ENCODE measurements at regions not wholly inside any gene's neighbourhood (a gene's known extent, or its start where the extent isn't known, plus 50 kb on each side); places are given as distances from the start of the nearest gene placed in this dataset.

DNA sequence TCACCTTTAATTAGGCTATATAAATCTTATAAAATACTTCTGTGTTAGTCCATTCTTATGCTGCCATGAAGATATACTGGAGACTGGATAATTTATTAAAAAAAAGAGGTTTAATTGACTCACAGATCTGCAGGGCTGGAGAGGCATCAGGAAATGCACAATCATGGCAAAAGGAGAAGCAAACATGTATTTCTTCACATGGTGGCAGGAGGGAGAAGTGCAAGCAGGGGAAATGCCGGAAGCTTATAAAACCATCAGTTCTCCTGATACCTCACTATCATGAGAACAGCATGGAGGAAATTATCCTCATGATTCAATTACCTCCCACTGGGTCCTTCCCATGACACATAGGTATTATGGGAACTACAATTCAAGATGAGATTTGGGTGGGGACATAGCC, 504.4 kb downstream of the RIT2 start:
- Histone ChIP-seq H3K36me3 (ENCODE audit: control insufficient read depth, insufficient read depth, low read length) (no peaks in the 10 kb centered on the region), H3K9me3 (ENCODE audit: control insufficient read depth, low read length) (no peaks in the 10 kb centered on the region), H3K4me1 (ENCODE audit: control insufficient read depth, insufficient read depth, low read length, poor library complexity, severe bottlenecking) (no peaks in the 10 kb centered on the region), H3K4me3 (ENCODE audit: extremely low read depth, insufficient read depth, low read length, poor library complexity, severe bottlenecking) (no peak overlapping the region), H3K27ac (ENCODE audit: low read depth, low read length, severe bottlenecking) (no peak overlapping the region)
- no CpG with 5 or more reads among the region's 1 CpG for WGBS, 2 experiments (ENCODE audit: insufficient coverage in 2 of 2)

DNA sequence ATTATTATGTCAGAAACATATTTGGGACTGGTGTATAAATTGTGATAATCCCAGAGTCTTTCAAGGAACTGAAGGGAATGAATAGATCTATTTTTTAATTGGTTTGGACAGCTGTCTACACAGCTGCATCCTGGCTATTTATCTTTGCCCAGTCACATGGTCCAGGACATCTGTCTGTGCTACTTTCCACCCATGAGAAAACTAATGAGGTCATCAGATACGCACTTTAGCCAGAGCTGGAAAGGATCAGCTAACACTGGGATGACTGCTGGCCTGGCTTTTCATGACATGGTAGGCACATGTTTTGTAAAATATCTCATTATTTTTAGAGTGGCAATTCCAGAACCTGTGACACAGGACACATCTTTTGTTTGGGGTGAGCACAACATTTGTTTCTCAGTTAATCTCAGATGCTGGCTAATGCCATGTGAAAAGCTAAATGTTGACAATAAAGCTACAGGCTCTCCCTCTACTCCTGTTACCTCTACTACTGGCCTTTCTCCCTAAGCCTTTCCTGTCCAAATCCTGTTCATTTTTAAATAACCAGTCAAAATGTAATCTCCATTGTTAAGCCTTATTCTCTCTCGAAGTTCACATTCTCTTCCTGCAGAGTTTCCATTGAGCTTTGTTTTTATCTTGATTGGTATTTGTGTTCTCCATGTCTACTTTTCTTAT, 500.7 kb downstream of the RIT2 start:
- WGBS, 2 experiments (ENCODE audit: insufficient coverage in 2 of 2) = 100% methylated on average over 1 of the region's 2 CpGs
- no peaks in the 10 kb centered on the region for H3K4me1 ChIP-seq (ENCODE audit: control insufficient read depth, insufficient read depth, low read length, poor library complexity, severe bottlenecking)
- H3K9me3 ChIP-seq (ENCODE audit: control insufficient read depth, low read length) = no peaks in the 10 kb centered on the region
- H3K36me3 ChIP-seq (ENCODE audit: control insufficient read depth, insufficient read depth, low read length) = no peaks in the 10 kb centered on the region
- H3K27ac ChIP-seq (ENCODE audit: low read depth, low read length, severe bottlenecking) = peak overlapping the region; percentile 20
- H3K4me3 ChIP-seq (ENCODE audit: extremely low read depth, insufficient read depth, low read length, poor library complexity, severe bottlenecking) = no peak overlapping the region

DNA sequence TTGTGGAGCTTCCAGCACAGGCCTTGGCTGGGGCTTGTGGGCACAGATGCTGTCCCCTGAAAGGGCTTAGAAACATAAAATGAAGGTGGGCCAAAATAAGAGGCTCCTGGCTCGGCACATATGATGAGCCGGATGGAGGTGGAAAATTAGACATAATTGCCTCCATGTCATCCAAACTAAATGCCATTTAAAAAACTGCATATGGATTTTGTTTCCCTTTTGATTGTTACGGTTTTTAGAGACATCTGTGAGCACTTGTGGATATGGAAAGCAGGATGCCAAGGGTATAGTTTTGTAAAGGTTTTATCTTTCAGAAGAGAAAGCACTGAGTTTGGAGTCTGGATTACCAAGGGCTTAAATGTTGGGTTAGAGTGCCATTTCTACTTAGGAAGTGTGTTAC, 498.3 kb downstream of the RIT2 start:
- no peak overlapping the region for H3K27ac ChIP-seq (ENCODE audit: low read depth, low read length, severe bottlenecking)
- no peaks in the 10 kb centered on the region for H3K9me3 ChIP-seq (ENCODE audit: control insufficient read depth, low read length)
- no peaks in the 10 kb centered on the region for H3K4me1 ChIP-seq (ENCODE audit: control insufficient read depth, insufficient read depth, low read length, poor library complexity, severe bottlenecking)
- 100% methylated on average over 1 of the region's 3 CpGs; no CpG with 5 or more reads in 1 of the 2 experiments for WGBS, 2 experiments (ENCODE audit: insufficient coverage in 2 of 2)
- H3K4me3 ChIP-seq (ENCODE audit: extremely low read depth, insufficient read depth, low read length, poor library complexity, severe bottlenecking) = no peak overlapping the region
- H3K36me3 ChIP-seq (ENCODE audit: control insufficient read depth, insufficient read depth, low read length) = no peaks in the 10 kb centered on the region

DNA sequence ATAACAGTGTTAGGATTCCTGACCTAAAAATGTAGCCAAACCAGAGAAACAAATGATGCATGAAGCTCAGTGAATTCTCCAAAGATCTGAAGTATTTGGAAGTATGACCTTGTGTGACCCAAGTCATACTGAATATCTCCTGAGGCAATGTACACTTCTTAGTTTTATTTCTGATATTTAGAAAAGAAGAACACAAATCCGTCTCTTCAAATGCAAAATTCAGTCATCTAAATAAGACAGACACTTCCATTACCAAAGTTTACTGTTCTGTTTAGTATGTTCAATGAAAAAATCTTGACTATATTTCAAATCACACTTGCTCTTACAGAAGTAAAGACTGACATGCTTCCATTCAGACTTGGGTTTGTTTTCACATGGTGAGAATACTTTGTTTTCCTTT, 495.7 kb downstream of the RIT2 start:
- no peaks in the 10 kb centered on the region for H3K9me3 ChIP-seq (ENCODE audit: control insufficient read depth, low read length)
- no peaks in the 10 kb centered on the region for H3K4me1 ChIP-seq (ENCODE audit: control insufficient read depth, insufficient read depth, low read length, poor library complexity, severe bottlenecking)
- H3K4me3 ChIP-seq (ENCODE audit: extremely low read depth, insufficient read depth, low read length, poor library complexity, severe bottlenecking) = no peak overlapping the region
- no peak overlapping the region for H3K27ac ChIP-seq (ENCODE audit: low read depth, low read length, severe bottlenecking)
- no peaks in the 10 kb centered on the region for H3K36me3 ChIP-seq (ENCODE audit: control insufficient read depth, insufficient read depth, low read length)
- no CpG with 5 or more reads among the region's 1 CpG for WGBS, 2 experiments (ENCODE audit: insufficient coverage in 2 of 2)

DNA sequence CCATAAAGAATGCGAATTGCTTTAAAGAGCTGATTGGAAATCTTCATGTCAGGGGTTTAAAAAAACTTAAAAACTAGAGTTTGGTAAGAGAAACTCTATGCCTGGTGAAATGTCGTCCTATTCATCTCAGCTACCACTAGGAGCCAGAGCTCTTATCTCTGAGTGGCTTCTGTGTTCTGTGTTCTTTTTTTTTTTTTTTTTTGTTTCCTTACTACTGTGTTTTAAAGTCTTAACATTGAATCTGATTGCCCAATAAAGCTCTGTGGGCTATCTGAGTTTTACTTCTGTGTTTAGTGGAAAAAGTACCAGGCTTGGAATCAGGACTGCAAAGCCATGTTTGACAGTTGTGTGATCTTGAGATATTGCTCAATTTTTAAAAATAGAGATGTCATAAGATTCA, 494.8 kb downstream of the RIT2 start:
- 100% methylated on average over 1 of the region's 2 CpGs; no CpG with 5 or more reads in 1 of the 2 experiments for WGBS, 2 experiments (ENCODE audit: insufficient coverage in 2 of 2)
- H3K4me3 ChIP-seq (ENCODE audit: extremely low read depth, insufficient read depth, low read length, poor library complexity, severe bottlenecking) = no peak overlapping the region
- no peaks in the 10 kb centered on the region for H3K9me3 ChIP-seq (ENCODE audit: control insufficient read depth, low read length)
- H3K4me1 ChIP-seq (ENCODE audit: control insufficient read depth, insufficient read depth, low read length, poor library complexity, severe bottlenecking) = no peaks in the 10 kb centered on the region
- no peak overlapping the region for H3K27ac ChIP-seq (ENCODE audit: low read depth, low read length, severe bottlenecking)
- no peaks in the 10 kb centered on the region for H3K36me3 ChIP-seq (ENCODE audit: control insufficient read depth, insufficient read depth, low read length)

DNA sequence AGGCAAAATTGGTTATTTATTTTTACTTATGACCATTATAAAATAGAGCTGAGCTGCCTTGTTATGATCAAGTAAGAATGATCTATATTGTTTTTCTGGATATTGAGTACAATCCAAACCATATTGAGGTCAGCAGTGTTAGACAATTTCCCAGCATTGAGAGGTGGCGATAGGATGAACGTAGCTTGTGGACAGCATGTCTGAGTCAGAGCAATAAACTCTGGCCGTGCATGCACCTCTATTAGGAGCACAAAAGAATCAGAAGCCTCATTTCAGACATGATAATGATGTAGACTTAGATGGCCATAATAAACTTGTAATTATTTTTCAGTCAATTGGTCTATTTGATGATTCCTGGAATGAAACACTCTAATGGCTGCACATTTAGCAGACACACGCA, 491.6 kb downstream of the RIT2 start:
- H3K4me1 ChIP-seq (ENCODE audit: control insufficient read depth, insufficient read depth, low read length, poor library complexity, severe bottlenecking) = no peaks in the 10 kb centered on the region
- no peaks in the 10 kb centered on the region for H3K36me3 ChIP-seq (ENCODE audit: control insufficient read depth, insufficient read depth, low read length)
- no peak overlapping the region for H3K4me3 ChIP-seq (ENCODE audit: extremely low read depth, insufficient read depth, low read length, poor library complexity, severe bottlenecking)
- 70 to 94% methylated on average over 2 to 3 of the region's 4 CpGs for WGBS, 2 experiments (ENCODE audit: insufficient coverage in 2 of 2)
- H3K27ac ChIP-seq (ENCODE audit: low read depth, low read length, severe bottlenecking) = no peak overlapping the region
- no peaks in the 10 kb centered on the region for H3K9me3 ChIP-seq (ENCODE audit: control insufficient read depth, low read length)

DNA sequence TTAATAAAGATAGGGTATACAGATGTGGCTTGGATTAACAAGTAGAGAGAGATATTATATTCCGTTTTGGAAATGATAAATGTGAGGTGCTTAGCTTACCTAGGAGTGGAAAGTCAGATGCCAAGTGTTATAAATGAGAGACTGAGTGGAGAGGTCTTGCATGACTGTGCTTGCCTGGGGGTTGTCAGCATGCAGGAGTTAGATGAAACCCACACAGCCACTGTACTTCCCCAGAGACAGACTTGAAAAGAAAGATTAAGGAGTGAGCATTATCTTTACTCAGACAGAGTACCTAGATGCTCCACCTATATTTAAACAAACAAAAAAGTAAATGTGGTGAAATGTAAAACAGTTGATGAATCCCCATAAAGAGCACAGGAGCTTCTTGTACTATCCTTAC, 482.7 kb downstream of the RIT2 start:
- Histone ChIP-seq H3K9me3 (ENCODE audit: control insufficient read depth, low read length) (no peaks in the 10 kb centered on the region), H3K36me3 (ENCODE audit: control insufficient read depth, insufficient read depth, low read length) (no peaks in the 10 kb centered on the region), H3K27ac (ENCODE audit: low read depth, low read length, severe bottlenecking) (no peak overlapping the region), H3K4me1 (ENCODE audit: control insufficient read depth, insufficient read depth, low read length, poor library complexity, severe bottlenecking) (no peaks in the 10 kb centered on the region), H3K4me3 (ENCODE audit: extremely low read depth, insufficient read depth, low read length, poor library complexity, severe bottlenecking) (no peak overlapping the region)
- WGBS, 2 experiments (ENCODE audit: insufficient coverage in 2 of 2) = 90 to 100% methylated on average over 1 of the region's 1 CpG

DNA sequence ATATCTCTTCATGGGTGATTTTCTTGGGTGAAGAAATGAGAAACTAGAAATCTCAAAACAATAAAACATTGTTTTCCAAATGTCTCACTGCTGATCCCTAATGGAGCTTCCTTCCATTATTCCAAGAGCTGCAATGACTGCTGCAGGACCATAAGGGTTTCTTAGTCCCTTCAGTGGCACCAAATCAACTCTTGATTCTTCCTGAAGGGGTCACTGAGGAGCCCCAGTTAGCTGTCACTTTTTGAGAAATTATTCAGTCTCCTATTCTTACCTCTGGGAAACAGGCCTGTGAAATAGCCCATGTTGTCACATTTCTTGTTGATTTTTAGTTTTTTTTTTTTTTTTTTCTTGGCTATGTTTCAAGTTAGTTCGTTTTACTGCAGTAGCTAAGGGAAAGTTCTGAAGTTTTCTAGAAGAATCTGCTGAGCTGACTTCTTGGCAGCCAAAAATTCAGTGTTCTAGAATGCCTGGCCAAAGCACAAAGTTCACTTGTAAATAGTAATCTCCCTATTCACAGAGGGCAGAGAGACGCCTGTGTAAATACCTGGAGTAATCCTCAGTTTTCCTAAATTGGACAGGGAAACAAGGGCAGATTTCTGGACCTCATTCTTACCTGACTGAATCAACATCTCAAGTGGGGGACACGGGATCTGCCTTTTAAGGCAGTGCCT, 480.0 kb downstream of the RIT2 start:
- Histone ChIP-seq H3K4me3 (ENCODE audit: extremely low read depth, insufficient read depth, low read length, poor library complexity, severe bottlenecking) (no peak overlapping the region), H3K27ac (ENCODE audit: low read depth, low read length, severe bottlenecking) (no peak overlapping the region), H3K4me1 (ENCODE audit: control insufficient read depth, insufficient read depth, low read length, poor library complexity, severe bottlenecking) (no peaks in the 10 kb centered on the region), H3K9me3 (ENCODE audit: control insufficient read depth, low read length) (no peaks in the 10 kb centered on the region), H3K36me3 (ENCODE audit: control insufficient read depth, insufficient read depth, low read length) (no peaks in the 10 kb centered on the region)
- WGBS, 2 experiments (ENCODE audit: insufficient coverage in 2 of 2) = 75 to 82% methylated on average over 1 to 2 of the region's 3 CpGs

DNA sequence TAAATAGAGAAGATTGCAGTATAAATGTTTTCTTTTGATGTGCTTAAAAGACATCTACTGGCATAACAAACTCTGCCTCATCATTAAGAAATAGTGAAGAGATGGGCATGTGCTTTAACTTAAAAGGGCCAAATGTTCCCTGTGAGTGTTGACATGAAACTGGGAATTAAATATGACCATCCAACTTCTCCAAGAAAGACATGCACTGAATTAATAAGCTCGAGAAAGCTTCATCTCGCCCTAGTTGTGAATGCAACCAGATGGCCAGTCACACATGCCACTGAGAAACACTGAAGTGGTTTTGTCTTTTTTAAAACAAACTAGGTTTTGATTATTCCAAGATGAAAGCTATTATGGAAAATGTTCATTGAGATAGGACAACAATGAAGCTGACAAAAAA, 479.2 kb downstream of the RIT2 start:
- Histone ChIP-seq H3K4me3 (ENCODE audit: extremely low read depth, insufficient read depth, low read length, poor library complexity, severe bottlenecking) (no peak overlapping the region), H3K27ac (ENCODE audit: low read depth, low read length, severe bottlenecking) (no peak overlapping the region), H3K4me1 (ENCODE audit: control insufficient read depth, insufficient read depth, low read length, poor library complexity, severe bottlenecking) (no peaks in the 10 kb centered on the region), H3K9me3 (ENCODE audit: control insufficient read depth, low read length) (no peaks in the 10 kb centered on the region), H3K36me3 (ENCODE audit: control insufficient read depth, insufficient read depth, low read length) (no peaks in the 10 kb centered on the region)
- WGBS, 2 experiments (ENCODE audit: insufficient coverage in 2 of 2) = 94 to 100% methylated on average over 2 of the region's 2 CpGs

DNA sequence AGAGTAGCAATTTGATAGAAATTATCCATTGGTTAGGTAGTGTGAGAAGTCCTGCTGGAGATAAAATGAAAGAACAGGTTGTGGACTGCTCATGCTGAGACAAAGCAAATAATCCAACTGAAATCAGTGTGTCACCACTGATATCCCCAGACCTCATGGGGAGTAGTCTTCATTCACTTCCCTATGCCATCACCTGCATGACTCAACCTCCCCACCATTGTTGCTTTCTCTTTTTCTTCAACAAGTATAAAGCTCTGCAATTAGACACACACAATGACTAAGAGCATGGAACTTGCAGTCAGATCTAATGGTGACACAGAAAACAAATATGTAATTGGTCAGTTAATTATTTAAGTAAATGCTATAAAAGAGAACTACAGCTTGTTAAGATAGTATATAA, 475.3 kb downstream of the RIT2 start:
- no peaks in the 10 kb centered on the region for H3K36me3 ChIP-seq (ENCODE audit: control insufficient read depth, insufficient read depth, low read length)

DNA sequence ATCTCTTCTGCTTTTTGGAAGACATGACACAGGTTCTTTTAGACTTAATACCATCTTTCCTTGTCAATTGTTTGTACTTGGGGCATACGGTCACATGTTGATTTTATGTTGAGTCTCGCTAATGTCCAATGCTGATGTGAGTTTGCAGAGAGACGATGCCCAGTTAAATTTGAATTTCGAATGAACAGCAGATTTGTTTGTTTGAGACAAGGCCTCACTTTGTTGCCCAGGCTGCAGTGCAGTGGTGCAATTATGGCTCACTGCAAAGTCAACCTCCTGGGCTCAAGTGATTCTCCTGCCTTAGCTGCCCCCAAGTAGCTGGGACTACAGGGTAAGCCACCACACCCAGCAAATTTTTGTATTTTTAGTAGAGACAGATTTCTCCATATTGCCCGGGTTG, 473.5 kb downstream of the RIT2 start:
- H3K27ac ChIP-seq (ENCODE audit: low read depth, low read length, severe bottlenecking) = no peak overlapping the region
- H3K4me3 ChIP-seq (ENCODE audit: extremely low read depth, insufficient read depth, low read length, poor library complexity, severe bottlenecking) = no peak overlapping the region
- no peaks in the 10 kb centered on the region for H3K9me3 ChIP-seq (ENCODE audit: control insufficient read depth, low read length)
- WGBS, 2 experiments (ENCODE audit: insufficient coverage in 2 of 2) = 85 to 86% methylated on average over 4 to 5 of the region's 5 CpGs
- no peaks in the 10 kb centered on the region for H3K36me3 ChIP-seq (ENCODE audit: control insufficient read depth, insufficient read depth, low read length)
- H3K4me1 ChIP-seq (ENCODE audit: control insufficient read depth, insufficient read depth, low read length, poor library complexity, severe bottlenecking) = no peaks in the 10 kb centered on the region

More for the DNA sequence above, 475.3 kb downstream of the RIT2 start:
- H3K27ac ChIP-seq (ENCODE audit: low read depth, low read length, severe bottlenecking) = no peak overlapping the region
- H3K4me1 ChIP-seq (ENCODE audit: control insufficient read depth, insufficient read depth, low read length, poor library complexity, severe bottlenecking) = no peaks in the 10 kb centered on the region
- H3K9me3 ChIP-seq (ENCODE audit: control insufficient read depth, low read length) = no peaks in the 10 kb centered on the region
- H3K4me3 ChIP-seq (ENCODE audit: extremely low read depth, insufficient read depth, low read length, poor library complexity, severe bottlenecking) = no peak overlapping the region
